ENCODE measurements at regions not wholly inside any gene's neighbourhood (a gene's known extent, or its start where the extent isn't known, plus 50 kb on each side); places are given as distances from the start of the nearest gene placed in this dataset.

- Histone ChIP-seq H3K27me3 (no peaks in the 10 kb centered on the region), H3K4me3 (no peak overlapping the region), H3K4me1 (ENCODE audit: insufficient read depth) (peaks cover 2% of the 10 kb centered on the region), H3K36me3 (no peaks in the 10 kb centered on the region), H3K9me3 (no peaks in the 10 kb centered on the region), H3K27ac (no peak overlapping the region)
- no peak for DNase-seq
- TF ChIP-seq, protein P1, sequence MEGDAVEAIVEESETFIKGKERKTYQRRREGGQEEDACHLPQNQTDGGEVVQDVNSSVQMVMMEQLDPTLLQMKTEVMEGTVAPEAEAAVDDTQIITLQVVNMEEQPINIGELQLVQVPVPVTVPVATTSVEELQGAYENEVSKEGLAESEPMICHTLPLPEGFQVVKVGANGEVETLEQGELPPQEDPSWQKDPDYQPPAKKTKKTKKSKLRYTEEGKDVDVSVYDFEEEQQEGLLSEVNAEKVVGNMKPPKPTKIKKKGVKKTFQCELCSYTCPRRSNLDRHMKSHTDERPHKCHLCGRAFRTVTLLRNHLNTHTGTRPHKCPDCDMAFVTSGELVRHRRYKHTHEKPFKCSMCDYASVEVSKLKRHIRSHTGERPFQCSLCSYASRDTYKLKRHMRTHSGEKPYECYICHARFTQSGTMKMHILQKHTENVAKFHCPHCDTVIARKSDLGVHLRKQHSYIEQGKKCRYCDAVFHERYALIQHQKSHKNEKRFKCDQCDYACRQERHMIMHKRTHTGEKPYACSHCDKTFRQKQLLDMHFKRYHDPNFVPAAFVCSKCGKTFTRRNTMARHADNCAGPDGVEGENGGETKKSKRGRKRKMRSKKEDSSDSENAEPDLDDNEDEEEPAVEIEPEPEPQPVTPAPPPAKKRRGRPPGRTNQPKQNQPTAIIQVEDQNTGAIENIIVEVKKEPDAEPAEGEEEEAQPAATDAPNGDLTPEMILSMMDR (IDR thresholded peaks at IDR 0.05): no peak
- intact Hi-C loops (cut with DNase I): no loop called here
Observed at GRCh38 chr10:4675808-4676207, 150.2 kb upstream of the AKR1E2 start.

- no peaks in the 10 kb centered on the region for H3K27me3 ChIP-seq
- no peaks in the 10 kb centered on the region for H3K4me1 ChIP-seq (ENCODE audit: insufficient read depth)
- no peak for TF ChIP-seq EP300 (IDR thresholded peaks at IDR 0.05)
- TF ChIP-seq, protein P1 (IDR thresholded peaks at IDR 0.05): no peak
- no peak for TF ChIP-seq POLR2A (IDR thresholded peaks at IDR 0.05)
- no peak overlapping the region for H3K27ac ChIP-seq
- no peaks in the 10 kb centered on the region for H3K36me3 ChIP-seq
- intact Hi-C loops (cut with DNase I): no loop called here
- WGBS, 3 donors: 87 to 88% (median 87%) methylated on average over 7 of the region's 7 CpGs
- DNase-seq: no peak
- no peak overlapping the region for H3K4me3 ChIP-seq
- no peaks in the 10 kb centered on the region for H3K9me3 ChIP-seq
Observed at GRCh38 chr10:4673279-4674040, 152.5 kb upstream of the AKR1E2 start.

DNA sequence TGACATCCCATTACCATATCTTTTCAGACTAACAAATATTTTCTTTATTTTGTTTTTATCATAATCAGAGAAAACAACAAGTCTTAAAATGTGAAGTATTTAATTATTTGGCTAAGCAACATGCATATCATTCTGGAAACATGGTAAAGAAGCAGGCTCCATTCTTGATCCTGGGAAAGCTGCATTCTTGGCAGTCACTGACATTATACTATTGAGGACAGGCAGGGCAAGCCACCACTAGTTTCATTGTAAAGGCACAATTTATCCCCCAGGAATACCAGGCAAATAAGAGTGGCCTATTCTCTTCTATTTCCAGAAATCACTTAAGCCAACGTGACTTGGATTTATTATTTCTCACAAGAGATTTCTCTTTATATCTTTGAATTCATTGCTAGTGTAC is 153.8 kb upstream of the AKR1E2 start:
- no peak for DNase-seq
- Histone ChIP-seq H3K4me1 (ENCODE audit: insufficient read depth) (no peaks in the 10 kb centered on the region), H3K9me3 (no peaks in the 10 kb centered on the region), H3K27ac (no peak overlapping the region), H3K36me3 (no peaks in the 10 kb centered on the region), H3K4me3 (no peak overlapping the region), H3K27me3 (no peaks in the 10 kb centered on the region)
- intact Hi-C loops (cut with DNase I): no loop called here
- no peak for TF ChIP-seq EP300 (IDR thresholded peaks at IDR 0.05)
- TF ChIP-seq POLR2A (IDR thresholded peaks at IDR 0.05): no peak
- TF ChIP-seq, protein P1 (IDR thresholded peaks at IDR 0.05): no peak
- WGBS, 3 donors: 77 to 81% (median 80%) methylated on average over 1 of the region's 1 CpG

GRCh38 chr10:4671451-4672145 is 154.4 kb upstream of the AKR1E2 start:
- 95 to 97% (median 96%) methylated on average over 9 of the region's 9 CpGs for WGBS, 3 donors
- intact Hi-C loops (cut with DNase I): no loop called here
- TF ChIP-seq EP300 (IDR thresholded peaks at IDR 0.05) (no peak), POLR2A (IDR thresholded peaks at IDR 0.05) (no peak)
- Histone ChIP-seq H3K4me3 (no peak overlapping the region), H3K9me3 (no peaks in the 10 kb centered on the region), H3K27ac (no peak overlapping the region), H3K36me3 (no peaks in the 10 kb centered on the region), H3K27me3 (no peaks in the 10 kb centered on the region), H3K4me1 (ENCODE audit: insufficient read depth) (no peaks in the 10 kb centered on the region)
- DNase-seq: no peak

GRCh38 chr10:4670737-4671136 is 155.3 kb upstream of the AKR1E2 start:
- no peak overlapping the region for H3K27ac ChIP-seq
- no peak for DNase-seq
- H3K4me1 ChIP-seq (ENCODE audit: insufficient read depth): no peaks in the 10 kb centered on the region
- H3K36me3 ChIP-seq: no peaks in the 10 kb centered on the region
- TF ChIP-seq POLR2A (IDR thresholded peaks at IDR 0.05) (no peak), EP300 (IDR thresholded peaks at IDR 0.05) (no peak)
- TF ChIP-seq, protein P1 (IDR thresholded peaks at IDR 0.05): no peak
- no peak overlapping the region for H3K4me3 ChIP-seq
- intact Hi-C loops (cut with DNase I): no loop called here
- no peaks in the 10 kb centered on the region for H3K9me3 ChIP-seq
- no peaks in the 10 kb centered on the region for H3K27me3 ChIP-seq
